Mononuclear cell (primary cell): ENCODE measurements at regions not wholly inside any gene's neighbourhood (a gene's known extent, or its start where the extent isn't known, plus 50 kb on each side); places are given as distances from the start of the nearest gene placed in this dataset.

Experiments
- H3K27me3 ChIP-seq: 2 replicates; pipeline ENCODE4 v1.6.0; 2011; ENCODE audit warnings: low read length, control low read depth; ENCODE audit not compliant: insufficient read depth
- H3K4me1 ChIP-seq: 2 replicates; pipeline ENCODE4 v1.5.1; 2011; ENCODE audit warnings: mild to moderate bottlenecking, low read length, control low read depth; ENCODE audit not compliant: insufficient read depth
- H3K4me3 ChIP-seq: 2 replicates; pipeline ENCODE4 v1.5.1; 2011; ENCODE audit warnings: mild to moderate bottlenecking, low read length, moderate library complexity
- H3K9me3 ChIP-seq: 2 replicates; pipeline ENCODE4 v1.5.1; 2011; ENCODE audit warnings: low read depth, mild to moderate bottlenecking, control low read depth, low read length

DNA sequence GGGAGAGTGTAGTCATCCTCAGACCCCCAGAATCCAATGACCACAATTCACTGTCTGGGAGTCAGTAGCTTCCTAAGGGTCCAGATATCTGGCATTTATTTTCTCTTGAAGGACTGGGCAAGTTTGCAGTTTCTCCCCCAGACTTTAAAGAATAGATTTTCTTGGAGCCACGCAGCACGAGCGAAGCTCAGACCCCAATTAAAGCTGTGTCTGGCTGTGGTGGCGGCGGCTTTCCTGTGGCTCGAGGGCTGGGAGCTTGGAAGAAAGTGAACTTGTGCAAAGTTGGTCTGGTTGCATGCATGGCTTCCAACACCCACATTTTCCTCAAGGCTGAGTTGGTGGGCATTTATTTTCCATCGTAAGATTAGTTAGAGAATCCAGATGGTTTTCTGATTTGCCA lies 105.0 kb downstream of the ACKR3 start:
- Histone ChIP-seq H3K9me3 (no peaks in the 10 kb centered on the region), H3K4me3 (no peak overlapping the region), H3K27me3 (no peaks in the 10 kb centered on the region), H3K4me1 (no peaks in the 10 kb centered on the region)

DNA sequence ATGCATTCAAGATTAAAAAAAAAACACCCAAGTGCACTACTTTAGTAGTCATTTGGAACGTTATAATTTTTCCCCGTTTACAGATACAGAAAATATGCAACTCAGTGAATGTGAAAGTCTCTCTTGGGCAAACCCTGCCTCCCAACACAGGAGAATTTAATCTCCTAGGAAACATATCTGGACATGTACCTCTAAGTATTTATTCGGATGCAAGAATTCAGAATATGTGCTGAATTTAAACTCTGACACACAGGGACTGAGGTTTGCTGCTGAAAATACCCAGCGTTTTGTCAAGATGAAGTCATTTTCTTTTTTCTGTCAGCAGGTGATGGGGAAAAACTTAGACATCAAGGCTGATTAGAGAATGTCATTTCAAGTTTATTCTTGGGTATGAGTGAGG lies 105.4 kb downstream of the ACKR3 start:
- no peaks in the 10 kb centered on the region for H3K9me3 ChIP-seq
- H3K4me3 ChIP-seq, result no peak overlapping the region
- H3K4me1 ChIP-seq, result no peaks in the 10 kb centered on the region
- H3K27me3 ChIP-seq, result peaks cover under 1% of the 10 kb centered on the region

DNA sequence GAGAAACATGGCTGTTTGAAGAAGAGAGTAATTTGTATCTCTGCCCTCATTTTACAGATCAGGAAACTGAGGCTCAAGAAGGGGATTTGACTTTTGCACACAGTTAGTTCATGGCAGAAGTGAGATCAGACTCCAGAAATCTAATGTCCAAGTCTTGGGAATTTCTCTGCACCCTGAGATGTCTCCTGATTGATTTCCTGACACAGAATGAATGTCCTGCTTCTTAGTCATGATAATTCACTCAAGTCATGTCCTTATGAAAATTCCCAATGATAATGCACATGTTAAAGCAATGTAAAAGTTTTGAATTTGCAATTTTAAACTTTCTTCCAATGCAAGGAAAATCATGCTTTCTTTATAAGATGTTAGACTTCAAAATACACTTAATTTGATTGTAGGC lies 105.9 kb downstream of the ACKR3 start:
- H3K9me3 ChIP-seq, result no peaks in the 10 kb centered on the region
- no peak overlapping the region for H3K4me3 ChIP-seq
- H3K27me3 ChIP-seq, result peaks cover 3% of the 10 kb centered on the region
- H3K4me1 ChIP-seq, result no peaks in the 10 kb centered on the region

DNA sequence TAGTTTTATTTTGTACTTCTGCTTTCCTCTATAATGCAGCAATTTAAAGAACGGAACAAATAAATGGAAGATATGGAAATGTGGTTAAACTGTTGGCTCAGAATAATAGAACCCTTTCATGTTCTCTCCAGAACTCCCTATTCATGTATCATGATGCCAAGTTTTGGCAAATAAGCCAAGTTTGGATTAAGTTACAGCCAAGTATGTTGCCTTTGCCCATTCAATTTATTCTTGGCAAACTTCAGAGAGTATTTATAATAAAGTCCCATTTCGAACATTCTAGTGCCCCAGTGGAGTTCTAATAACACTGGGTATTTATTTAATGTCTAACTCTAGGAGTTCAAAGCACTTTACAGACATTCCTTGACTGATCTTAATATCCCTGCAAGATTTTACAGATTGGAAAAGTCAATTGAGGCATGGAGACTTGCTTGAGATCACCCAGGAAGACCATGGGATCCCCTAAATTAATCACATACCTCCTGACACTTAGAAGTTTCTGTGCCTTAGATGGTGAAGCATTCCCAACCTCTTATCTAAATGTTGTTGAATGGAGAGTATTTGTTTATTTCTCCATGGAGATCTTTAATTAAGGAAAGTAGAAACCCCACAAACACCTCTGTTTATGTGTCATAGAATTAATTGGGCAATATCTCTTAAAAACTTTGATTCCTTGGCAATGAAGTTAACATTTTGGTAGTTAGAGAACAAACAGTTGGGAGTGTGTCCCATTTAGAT lies 106.7 kb downstream of the ACKR3 start:
- Histone ChIP-seq H3K27me3 (peaks cover 3% of the 10 kb centered on the region), H3K4me1 (no peaks in the 10 kb centered on the region), H3K9me3 (no peaks in the 10 kb centered on the region), H3K4me3 (no peak overlapping the region)

DNA sequence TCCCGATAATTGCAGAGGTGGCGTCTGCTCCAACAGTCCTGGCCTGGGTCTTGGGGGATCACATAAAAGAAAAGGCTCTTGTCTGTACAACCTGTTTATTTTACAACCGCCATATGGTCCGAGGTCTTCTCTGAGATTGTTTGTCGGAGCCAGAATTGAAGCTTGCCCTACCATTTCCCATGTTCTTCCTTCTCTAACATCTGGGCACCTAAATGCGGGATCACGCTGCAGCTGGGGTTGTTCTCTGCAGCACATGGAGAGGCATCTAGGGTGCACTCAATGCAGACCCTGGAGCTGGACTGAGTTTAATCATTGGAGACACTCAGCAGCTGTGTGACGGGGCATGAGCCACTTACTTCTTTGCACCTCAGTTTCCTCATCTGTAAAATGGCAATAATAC lies 107.7 kb downstream of the ACKR3 start:
- H3K27me3 ChIP-seq, result peaks cover 3% of the 10 kb centered on the region
- no peak overlapping the region for H3K4me3 ChIP-seq
- no peaks in the 10 kb centered on the region for H3K9me3 ChIP-seq
- H3K4me1 ChIP-seq, result no peaks in the 10 kb centered on the region

DNA sequence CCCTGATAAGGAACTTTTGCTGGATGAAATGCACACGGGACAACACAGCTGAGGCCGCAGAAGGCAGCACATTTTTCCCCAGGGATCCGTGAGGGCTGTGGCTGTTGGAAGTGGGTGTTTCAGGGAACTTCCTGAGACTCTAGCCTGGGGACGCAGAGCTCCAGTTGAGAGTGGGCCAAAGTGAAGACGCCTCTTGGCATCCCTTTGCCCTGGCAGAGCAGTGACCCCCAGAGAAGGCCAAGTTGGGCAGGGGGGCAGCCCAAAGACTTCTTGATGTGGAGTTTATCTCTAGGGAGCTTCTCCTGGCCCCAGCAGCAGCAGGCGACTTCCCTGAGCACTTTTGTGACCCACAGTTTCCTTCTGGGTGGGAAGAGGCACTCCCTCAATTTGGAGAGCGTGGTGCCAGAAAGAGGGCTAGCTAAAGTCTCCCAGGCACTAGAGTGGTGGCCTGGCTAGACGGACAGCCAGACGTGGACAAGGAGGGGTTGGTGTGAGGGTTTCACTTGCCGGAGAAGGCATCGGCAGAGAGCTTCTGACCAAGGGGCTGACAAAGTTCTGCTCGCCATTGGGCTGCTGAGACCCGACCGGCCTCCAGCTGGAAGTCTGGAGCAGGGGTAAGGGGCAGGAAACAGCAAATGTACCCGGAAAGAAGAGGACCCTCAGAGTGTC lies 108.8 kb downstream of the ACKR3 start:
- H3K4me1 ChIP-seq, result no peaks in the 10 kb centered on the region
- no peak overlapping the region for H3K4me3 ChIP-seq
- H3K27me3 ChIP-seq, result peaks cover 3% of the 10 kb centered on the region
- H3K9me3 ChIP-seq, result no peaks in the 10 kb centered on the region

DNA sequence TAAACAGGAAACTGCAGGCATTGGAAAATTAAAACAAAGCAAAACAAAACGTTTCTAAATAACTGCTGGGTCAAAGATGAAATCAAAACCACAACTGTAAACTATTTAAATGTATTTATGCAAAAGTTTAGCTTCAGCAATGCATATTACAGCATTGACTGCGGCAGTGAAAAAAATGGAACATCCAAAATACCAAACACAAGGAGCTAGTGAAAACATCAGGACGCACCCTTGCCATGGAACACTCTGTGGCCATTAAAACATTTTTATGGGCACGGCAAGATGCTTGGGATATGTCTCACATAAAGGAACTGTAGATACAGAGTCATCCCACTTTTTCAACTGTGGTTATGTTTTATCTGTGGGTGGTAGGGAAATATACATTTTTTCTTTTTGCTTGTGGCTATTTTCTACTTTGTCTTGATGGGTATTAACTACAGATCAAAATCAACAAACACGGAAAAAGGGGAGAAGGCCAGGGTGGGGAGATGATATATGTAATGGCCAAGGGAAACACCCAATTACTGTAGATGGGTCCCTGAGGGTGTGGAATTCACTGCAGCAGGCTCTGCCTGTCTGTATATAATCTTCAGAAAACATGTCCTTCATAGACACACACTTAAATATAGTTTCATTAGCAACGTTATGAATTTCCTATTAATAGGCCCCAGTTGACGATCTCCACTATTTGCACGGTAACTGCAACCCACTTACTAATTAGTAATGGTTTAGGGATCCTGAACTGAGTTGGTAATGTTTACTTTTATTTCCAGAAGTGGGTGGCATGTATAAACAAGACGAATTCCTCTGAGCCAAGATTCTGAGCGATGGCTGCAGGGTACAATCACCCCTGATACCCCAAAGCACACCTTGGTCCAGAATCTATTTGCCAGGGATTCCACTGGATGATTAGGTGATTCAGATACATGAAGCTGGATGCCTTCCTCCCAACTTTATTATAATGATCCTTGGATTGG lies 110.5 kb downstream of the ACKR3 start:
- H3K9me3 ChIP-seq, result no peaks in the 10 kb centered on the region
- no peak overlapping the region for H3K4me3 ChIP-seq
- H3K4me1 ChIP-seq, result no peaks in the 10 kb centered on the region
- H3K27me3 ChIP-seq, result peaks cover 3% of the 10 kb centered on the region

DNA sequence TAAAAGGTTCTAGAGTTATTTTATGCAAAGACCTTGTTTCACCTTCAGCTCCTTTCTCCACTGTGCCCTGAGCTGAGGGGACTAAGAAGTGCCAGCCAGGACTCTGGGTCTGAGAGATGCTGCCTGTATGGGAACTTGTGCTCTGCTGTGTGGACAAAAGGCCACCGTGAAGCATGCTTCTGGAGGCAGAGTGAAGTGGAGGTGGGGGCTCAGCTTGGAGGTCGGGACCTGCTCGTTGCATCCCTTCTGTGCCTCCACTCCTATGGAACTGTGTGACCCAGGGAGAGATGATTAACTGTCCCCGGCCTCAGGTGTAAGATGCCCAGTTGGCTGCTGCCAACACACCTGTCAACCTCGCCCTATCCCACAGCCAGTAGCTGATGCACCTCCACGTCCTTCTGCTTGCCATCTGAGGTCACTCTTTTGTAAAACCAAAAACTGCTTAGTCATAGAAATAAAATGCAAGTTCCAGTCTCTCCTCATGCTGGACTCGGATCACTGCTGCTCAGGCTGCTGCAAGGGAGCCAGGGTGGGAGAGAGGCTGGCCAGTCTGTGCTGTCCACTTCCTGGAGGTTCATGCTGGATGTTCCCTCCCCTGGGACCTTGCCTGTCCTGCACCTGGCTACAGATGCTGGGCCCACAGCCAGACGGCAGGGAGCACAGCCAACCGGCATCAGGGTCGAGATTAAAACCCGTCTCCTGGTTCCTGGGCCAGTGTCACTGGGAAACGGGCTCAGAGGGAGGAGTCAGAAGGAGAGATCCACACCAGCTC lies 113.2 kb downstream of the ACKR3 start:
- no peaks in the 10 kb centered on the region for H3K4me1 ChIP-seq
- H3K9me3 ChIP-seq, result no peaks in the 10 kb centered on the region
- H3K27me3 ChIP-seq, result peaks cover 3% of the 10 kb centered on the region
- no peak overlapping the region for H3K4me3 ChIP-seq

DNA sequence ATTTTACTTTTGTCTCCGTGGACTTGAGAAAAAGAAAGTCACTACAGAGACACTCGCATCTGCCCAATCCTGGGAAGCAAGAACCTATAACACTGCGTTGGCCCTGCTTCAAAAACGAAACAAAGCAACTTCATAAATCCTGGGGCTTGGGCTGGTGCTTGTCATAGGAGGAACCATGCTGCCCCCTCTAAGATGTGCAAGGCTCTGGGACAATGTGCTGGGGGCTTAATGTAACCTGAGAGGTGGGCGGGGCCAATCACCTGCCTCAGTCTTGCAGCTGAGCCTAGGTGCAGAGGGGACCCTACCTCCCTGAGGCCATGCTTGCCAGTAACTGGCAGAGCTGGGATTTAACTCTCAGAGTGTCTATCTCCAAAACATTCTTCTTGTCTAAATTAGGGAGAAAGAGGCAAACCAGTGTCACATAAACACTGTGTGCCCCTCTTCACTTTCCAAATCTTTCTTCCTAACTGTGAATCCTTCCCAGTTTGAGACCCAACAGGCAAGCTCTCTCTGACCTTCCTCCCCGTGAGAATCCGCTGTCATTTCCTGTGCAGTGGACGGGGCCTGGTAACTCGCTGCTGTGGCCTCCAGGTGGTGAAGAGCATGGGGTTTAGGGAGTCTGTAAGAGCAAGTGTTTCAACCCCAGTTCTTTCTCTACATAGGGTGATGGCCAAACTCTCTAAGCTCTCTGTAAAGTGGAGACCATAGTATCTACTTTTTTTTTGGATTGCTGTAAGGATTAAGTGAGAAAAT lies 115.1 kb downstream of the ACKR3 start:
- Histone ChIP-seq H3K4me3 (no peak overlapping the region), H3K27me3 (peaks cover 3% of the 10 kb centered on the region), H3K9me3 (no peaks in the 10 kb centered on the region), H3K4me1 (peaks cover 4% of the 10 kb centered on the region)

DNA sequence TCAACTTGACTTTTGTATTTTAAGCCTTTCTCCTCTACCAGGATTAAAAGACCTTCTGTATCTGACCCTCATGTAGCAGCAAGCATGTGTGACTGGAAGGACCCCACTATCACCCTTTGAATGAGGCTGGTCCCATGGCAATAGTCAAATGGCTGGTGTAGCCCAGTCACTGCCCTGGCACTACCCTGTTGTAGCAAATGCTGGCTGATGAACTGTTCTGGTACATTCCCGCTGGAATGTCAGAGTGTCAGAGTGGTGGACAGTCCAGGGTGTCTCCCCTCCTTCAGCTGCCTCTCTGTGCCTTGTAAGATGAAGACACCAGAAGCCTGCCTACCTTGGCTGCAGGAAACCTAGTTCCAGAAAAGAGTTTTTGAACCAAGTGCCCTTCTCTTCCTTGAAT lies 115.7 kb downstream of the ACKR3 start:
- no peaks in the 10 kb centered on the region for H3K9me3 ChIP-seq
- H3K27me3 ChIP-seq, result no peaks in the 10 kb centered on the region
- H3K4me3 ChIP-seq, result no peak overlapping the region
- H3K4me1 ChIP-seq, result peaks cover 6% of the 10 kb centered on the region

DNA sequence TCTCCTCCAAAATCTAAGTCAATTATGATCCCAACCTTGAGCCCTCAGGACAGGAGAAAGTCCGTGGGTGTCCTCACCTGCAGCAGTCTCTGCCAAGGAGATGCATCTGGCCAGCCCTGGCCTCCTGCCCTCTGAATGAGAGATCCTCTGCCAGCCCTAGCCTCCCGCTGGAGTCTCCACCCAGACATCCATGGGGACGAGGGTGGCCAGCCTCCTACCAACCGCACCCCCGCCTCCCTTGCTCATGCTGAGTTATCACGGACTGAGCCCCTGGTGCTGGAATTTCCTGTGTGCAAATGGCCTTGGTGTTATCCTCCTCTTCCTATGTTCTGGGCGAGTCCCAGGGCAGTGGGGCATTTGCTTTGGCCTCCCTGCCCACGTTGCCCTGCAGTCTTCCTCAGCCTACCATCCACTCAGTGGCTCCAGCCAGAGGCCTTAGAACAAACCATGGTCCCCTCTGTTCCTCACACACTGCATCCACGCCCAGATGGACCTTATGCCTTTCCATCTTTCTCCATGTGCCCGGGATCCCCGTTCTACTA lies 116.4 kb downstream of the ACKR3 start:
- Histone ChIP-seq H3K9me3 (no peaks in the 10 kb centered on the region), H3K4me3 (no peak overlapping the region), H3K27me3 (no peaks in the 10 kb centered on the region), H3K4me1 (peaks cover 6% of the 10 kb centered on the region)

DNA sequence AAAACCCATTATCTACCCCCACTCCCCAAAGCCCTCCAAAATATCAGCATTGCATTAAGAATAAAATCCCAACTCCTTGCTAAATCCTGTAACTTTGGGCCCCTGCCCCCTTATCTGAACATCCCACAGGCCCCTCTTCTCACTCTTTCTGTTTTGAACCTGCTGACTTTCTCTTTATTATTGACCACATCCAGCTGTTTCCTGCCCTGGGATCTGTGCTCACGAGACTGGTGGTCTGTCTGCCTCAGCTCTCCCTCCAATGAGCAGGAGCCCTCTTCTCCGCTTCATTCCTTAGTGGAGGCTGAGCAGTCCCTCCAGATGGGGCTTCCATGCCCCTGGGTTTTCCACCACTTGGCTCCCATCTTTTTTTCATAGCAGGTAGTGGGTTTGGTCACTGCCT lies 116.9 kb downstream of the ACKR3 start:
- Histone ChIP-seq H3K9me3 (no peaks in the 10 kb centered on the region), H3K4me3 (no peak overlapping the region), H3K4me1 (peaks cover 6% of the 10 kb centered on the region), H3K27me3 (no peaks in the 10 kb centered on the region)

DNA sequence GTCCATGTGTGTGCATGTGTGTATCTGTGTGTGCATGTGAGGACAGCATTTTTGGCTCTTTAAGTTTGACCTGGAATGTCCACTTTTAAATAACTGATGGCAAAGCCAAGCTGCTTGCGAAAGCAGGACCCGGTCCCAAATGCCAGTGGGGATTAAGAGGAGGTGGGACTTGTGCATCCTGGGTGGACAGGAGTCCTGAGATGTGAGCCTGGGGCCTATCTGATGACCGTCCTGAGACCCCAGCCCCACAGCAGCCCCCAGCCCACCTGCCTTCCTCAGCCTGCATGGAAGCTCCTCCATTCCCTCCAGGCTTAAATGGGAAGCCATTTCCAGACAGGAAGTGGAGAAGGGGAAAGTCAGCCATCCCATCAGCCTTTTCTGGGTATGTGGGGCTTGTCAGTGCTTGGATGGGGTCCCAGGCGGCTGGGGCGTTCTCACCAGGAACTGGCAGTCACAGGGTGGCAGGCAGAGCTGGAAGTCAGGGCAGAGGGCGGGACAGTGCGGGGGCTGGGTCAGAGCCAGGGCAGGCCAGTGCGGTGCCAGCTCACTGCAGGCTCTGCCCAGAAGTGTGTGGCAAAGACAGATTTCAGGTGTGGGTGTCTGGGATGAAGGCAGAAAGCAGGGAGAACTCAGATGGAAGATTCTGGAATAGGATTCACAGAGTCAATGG lies 117.8 kb downstream of the ACKR3 start:
- Histone ChIP-seq H3K4me3 (no peak overlapping the region), H3K27me3 (no peaks in the 10 kb centered on the region), H3K9me3 (no peaks in the 10 kb centered on the region), H3K4me1 (peaks cover 6% of the 10 kb centered on the region)
